ENCODE measurements at regions not wholly inside any gene's neighbourhood (a gene's known extent, or its start where the extent isn't known, plus 50 kb on each side); places are given as distances from the start of the nearest gene placed in this dataset.

GRCh38 chr14:41986700-41987099 lies 380.0 kb downstream of the LRFN5 start:
- no peaks in the 10 kb centered on the region for H3K9me1 ChIP-seq (replicated peaks; ENCODE audit: control insufficient read depth, extremely low read depth, insufficient read depth, low read length)
- H3K27ac ChIP-seq (ENCODE audit: insufficient read depth, low read depth, low read length), result no peak overlapping the region
- no peaks in the 10 kb centered on the region for H3K79me2 ChIP-seq (ENCODE audit: control insufficient read depth, insufficient read depth, low read length)
- FAIRE-seq (no peak), DNase-seq (ENCODE audit: low read depth, low spot score) (no peak)
- no peak overlapping the region for H3K4me3 ChIP-seq (replicated peaks in 1 of 3; ENCODE audit: insufficient read depth in 1 of 3, low read depth in 1 of 3, low read length in 3 of 3)
- CTCF ChIA-PET, result no interaction called here
- POLR2A ChIA-PET, result no interaction called here
- H3K9ac ChIP-seq (replicated peaks; ENCODE audit: extremely low read depth, insufficient read depth, low read length), result no peak overlapping the region
- no peaks in the 10 kb centered on the region for H3K9me3 ChIP-seq (replicated peaks; ENCODE audit: control insufficient read depth, insufficient read depth, low read length)
- no peaks in the 10 kb centered on the region for H3K4me1 ChIP-seq (ENCODE audit: control insufficient read depth, extremely low read depth, insufficient read depth, low read length)
- no peaks in the 10 kb centered on the region for H3K36me3 ChIP-seq (ENCODE audit: control insufficient read depth in 2 of 2, extremely low read depth in 1 of 2, insufficient read depth in 2 of 2, low read length in 2 of 2)
- intact Hi-C loops (cut with micrococcal nuclease), result no loop called here
- no peak overlapping the region for H3K4me2 ChIP-seq (ENCODE audit: insufficient read depth, low read length)
- dilution Hi-C loops (cut with MboI; ENCODE audit: extremely low pct_ligation_motif_present, low sequenced_read_pairs), result no loop called here
- no peaks in the 10 kb centered on the region for H4K20me1 ChIP-seq (replicated peaks; ENCODE audit: control insufficient read depth, extremely low read depth, insufficient read depth, low read length)
- no TSS peak for BruUV-seq (replicated peaks)
- H2AFZ ChIP-seq (ENCODE audit: low read depth, low read length), result no peak overlapping the region
- TF ChIP-seq FOS (IDR thresholded peaks at IDR 0.05; ENCODE audit: borderline replicate concordance, insufficient read depth, low read length), result peak; percentile 36
- no peak for TF ChIP-seq MYC (IDR thresholded peaks at IDR 0.05; ENCODE audit: low read depth, low read length)
- H3K27me3 ChIP-seq (ENCODE audit: control insufficient read depth in 2 of 2, insufficient read depth in 2 of 2, low read length in 2 of 2), result no peaks in the 10 kb centered on the region

- POLR2A ChIA-PET, result no interaction called here
- Histone ChIP-seq H3K4me2 (ENCODE audit: insufficient read depth, low read length) (no peak overlapping the region), H2AFZ (ENCODE audit: low read depth, low read length) (no peak overlapping the region), H3K36me3 (ENCODE audit: control insufficient read depth in 2 of 2, extremely low read depth in 1 of 2, insufficient read depth in 2 of 2, low read length in 2 of 2) (no peaks in the 10 kb centered on the region), H3K27me3 (ENCODE audit: control insufficient read depth in 2 of 2, insufficient read depth in 2 of 2, low read length in 2 of 2) (no peaks in the 10 kb centered on the region), H3K27ac (ENCODE audit: insufficient read depth, low read depth, low read length) (no peak overlapping the region), H3K9me3 (replicated peaks; ENCODE audit: control insufficient read depth, insufficient read depth, low read length) (no peaks in the 10 kb centered on the region), H3K4me1 (ENCODE audit: control insufficient read depth, extremely low read depth, insufficient read depth, low read length) (no peaks in the 10 kb centered on the region), H4K20me1 (replicated peaks; ENCODE audit: control insufficient read depth, extremely low read depth, insufficient read depth, low read length) (no peaks in the 10 kb centered on the region), H3K4me3 (replicated peaks in 1 of 3; ENCODE audit: insufficient read depth in 1 of 3, low read depth in 1 of 3, low read length in 3 of 3) (no peak overlapping the region), H3K9ac (replicated peaks; ENCODE audit: extremely low read depth, insufficient read depth, low read length) (no peak overlapping the region), H3K79me2 (ENCODE audit: control insufficient read depth, insufficient read depth, low read length) (no peaks in the 10 kb centered on the region), H3K9me1 (replicated peaks; ENCODE audit: control insufficient read depth, extremely low read depth, insufficient read depth, low read length) (no peaks in the 10 kb centered on the region)
- dilution Hi-C loops (cut with MboI; ENCODE audit: extremely low pct_ligation_motif_present, low sequenced_read_pairs) (no loop called here), intact Hi-C loops (cut with micrococcal nuclease) (no loop called here)
- DNase-seq (ENCODE audit: low read depth, low spot score) (no peak), FAIRE-seq (no peak)
- CTCF ChIA-PET, result no interaction called here
- BruUV-seq (replicated peaks), result no TSS peak
- TF ChIP-seq POLR2AphosphoS5 (IDR thresholded peaks at IDR 0.05; ENCODE audit: insufficient read depth, low read depth, low read length) (no peak), POLR2A (IDR thresholded peaks at IDR 0.05; ENCODE audit: low read depth, low read length) (no peak), CTCF (IDR thresholded peaks at IDR 0.05; ENCODE audit: extremely low read depth in 1 of 2, insufficient read depth in 1 of 2, low read depth in 1 of 2, low read length in 2 of 2) (no peak), MAX (IDR thresholded peaks at IDR 0.05; ENCODE audit: insufficient read depth, insufficient read length) (no peak), EZH2 (IDR thresholded peaks at IDR 0.05; ENCODE audit: borderline replicate concordance, low read depth, low read length, severe bottlenecking) (no peak), JUN (IDR thresholded peaks at IDR 0.05; ENCODE audit: borderline replicate concordance, insufficient read depth, insufficient read length, low read depth) (no peak), GATA2 (IDR thresholded peaks at IDR 0.05; ENCODE audit: insufficient read depth, insufficient read length, low read depth, low read length) (no peak), MYC (IDR thresholded peaks at IDR 0.05; ENCODE audit: low read depth, low read length) (no peak), FOS (IDR thresholded peaks at IDR 0.05; ENCODE audit: borderline replicate concordance, insufficient read depth, low read length) (no peak)
These were observed 379.5 kb downstream of the LRFN5 start for GRCh38 chr14:41986083-41986645.

All from endothelial cell of umbilical vein (primary cell).